K562 (cell line): ENCODE measurements at regions not wholly inside any gene's neighbourhood (a gene's known extent, or its start where the extent isn't known, plus 50 kb on each side); places are given as distances from the start of the nearest gene placed in this dataset.

ENCODE experiments used
- ATAC-seq: fragments of 200-7000 bp; cut with Tn5 transposase; 3 replicates; pipeline ENCODE4 v1.9.1; 2020; ENCODE audit warnings: moderate library complexity
- BruUV-seq: library from RNA; stranded (reverse); fragments of 400-500 nt; replicated peaks from 2 replicates; lab custom pipeline; 2021; lab: Mats Ljungman, UMichigan
- CTCF ChIA-PET: fragments of 300-600 bp; formaldehyde crosslinking; extraction: SDS; loops from one replicate; lab custom pipeline; 2021; ENCODE audit warnings: low intra/inter-chr PET ratio; lab: Yijun Ruan, JAX
- POLR2A ChIA-PET: fragments of 300-600, 350-650 bp; sonication (Branson Sonifier 250); formaldehyde crosslinking; extraction: SDS; loops from one replicate; lab custom pipeline; 2021; ENCODE audit warnings: antibody characterized with exemption, inconsistent platforms; lab: Yijun Ruan, JAX
- DNase-seq, 4 experiments: peaks; one replicate each; pipeline versions ENCODE4 v3.0.0 to v3.0.0-alpha.2; 2011 to 2018; ENCODE audit warnings: low spot score in 3 of 4, mixed read lengths in 3 of 4; ENCODE audit errors: extremely low read depth in 1 of 4
- FAIRE-seq: peaks from 2 replicates; lab custom pipeline; 2011; peaks lifted over from hg19 to GRCh38; lab: Jason Lieb, UNC
- H2AFZ ChIP-seq: 2 replicates; pipeline ENCODE4 v1.6.0; 2011; ENCODE audit warnings: low read depth, low read length, control low read depth, inconsistent platforms
- H3K27ac ChIP-seq: fragments of 200-600 bp; 3 replicates; pipeline ENCODE4 v1.8.0; 2011; ENCODE audit warnings: low read depth, mild to moderate bottlenecking, control low read depth, inconsistent platforms, low read length, moderate library complexity, mixed read lengths; ENCODE audit errors: extremely low read depth
- H3K27me3 ChIP-seq, 2 experiments: fragments of 300-600 bp in 1 of 2; 2 replicates in 1 of 2; 3 replicates in 1 of 2; pipeline versions ENCODE4 v1.6.0 to v1.8.0; 2011; ENCODE audit warnings: inconsistent platforms in 2 of 2, low read length in 2 of 2, mild to moderate bottlenecking in 1 of 2, mixed read lengths in 1 of 2, moderate library complexity in 1 of 2; ENCODE audit not compliant: control insufficient read depth in 2 of 2, insufficient read depth in 2 of 2
- H3K36me3 ChIP-seq: fragments of 300-600 bp; 3 replicates; pipeline ENCODE4 v1.8.0; 2011; ENCODE audit warnings: mild to moderate bottlenecking, low read length, inconsistent platforms; ENCODE audit not compliant: control insufficient read depth, insufficient read depth
- H3K4me1 ChIP-seq, 2 experiments: fragments of 200-600 bp in 1 of 2; replicated peaks in 1 of 2; 2 replicates in 1 of 2; 3 replicates in 1 of 2; pipeline versions ENCODE4 v1.5.1 to v1.8.0; 2011; ENCODE audit warnings: inconsistent platforms in 2 of 2, low read length in 2 of 2, mild to moderate bottlenecking in 1 of 2, mixed read lengths in 1 of 2, moderate library complexity in 1 of 2; ENCODE audit not compliant: control insufficient read depth in 2 of 2, insufficient read depth in 2 of 2
- H3K4me2 ChIP-seq: 2 replicates; pipeline ENCODE4 v1.6.1; 2011; ENCODE audit warnings: low read length, control low read depth, inconsistent platforms, mixed read lengths; ENCODE audit not compliant: insufficient read depth
- H3K4me3 ChIP-seq: fragments of 200-600 bp; sonication (generic), shearing (Covaris generic); 2 replicates; pipeline ENCODE4 v1.5.1; 2016; ENCODE audit warnings: control low read depth, inconsistent platforms
- H3K79me2 ChIP-seq: fragments of 200-600 bp; 3 replicates; pipeline ENCODE4 v1.8.0; 2011; ENCODE audit warnings: low read length, inconsistent platforms; ENCODE audit not compliant: control insufficient read depth, insufficient read depth
- H3K9ac ChIP-seq, 2 experiments: 2 replicates each; pipeline versions ENCODE4 v1.6.0 to v1.6.1; 2011; ENCODE audit warnings: low read depth in 2 of 2, low read length in 2 of 2, control low read depth in 1 of 2, inconsistent platforms in 1 of 2, mild to moderate bottlenecking in 1 of 2, mixed read lengths in 1 of 2; ENCODE audit not compliant: insufficient read depth in 1 of 2
- H3K9me1 ChIP-seq: one replicate; pipeline ENCODE4 v1.6.0; 2011; ENCODE audit warnings: inconsistent platforms, mild to moderate bottlenecking, low read length, moderate library complexity; ENCODE audit not compliant: control insufficient read depth, insufficient read depth
- H3K9me3 ChIP-seq: replicated peaks from 2 replicates; pipeline ENCODE4 v1.5.1; 2011; ENCODE audit warnings: low read depth, low read length, inconsistent platforms; ENCODE audit not compliant: control insufficient read depth, insufficient read depth
- H4K20me1 ChIP-seq: replicated peaks from 2 replicates; pipeline ENCODE4 v1.6.1; 2011; ENCODE audit warnings: low read length, inconsistent platforms, mixed read lengths; ENCODE audit not compliant: control insufficient read depth, insufficient read depth
- EHMT2 ChIP-seq: fragments of 450-650 bp; IDR thresholded peaks from 2 replicates; pipeline ENCODE4 v1.6.1; 2018; ENCODE audit warnings: antibody characterized with exemption
- HDAC3 ChIP-seq: fragments of 450-650 bp; IDR thresholded peaks from 2 replicates; pipeline ENCODE4 v1.6.1; 2018; ENCODE audit warnings: borderline replicate concordance, mild to moderate bottlenecking, moderate library complexity; ENCODE audit not compliant: partially characterized antibody
- NFATC3 ChIP-seq: fragments of 450-650 bp; IDR thresholded peaks from 2 replicates; pipeline ENCODE4 v1.6.1; 2017; ENCODE audit warnings: mild to moderate bottlenecking
- PCBP2 ChIP-seq: fragments of 200-400 bp; formaldehyde crosslinking; IDR thresholded peaks from 2 replicates; pipeline ENCODE4 v1.6.1; 2018; ENCODE audit warnings: low read length, low read depth, mild to moderate bottlenecking, moderate library complexity; ENCODE audit not compliant: poor library complexity, severe bottlenecking
- WGBS: fragments of 100-300 bp; shearing (Covaris generic); methylation state at CpG from one replicate; pipeline ENCODE4 v1.1.6; 2016; ENCODE audit warnings: low coverage, mixed read lengths; ENCODE audit not compliant: insufficient coverage; ENCODE audit errors: missing lambda C conversion rate; 5-methylcytosine and 5-hydroxymethylcytosine counted together
- in situ Hi-C: fragments of 300-500 bp; cut with MboI; formaldehyde crosslinking; loops from 4 replicates; pipeline ENCODE4 v1.15.0; 2018; ENCODE audit warnings: inconsistent platforms, mixed read lengths
- intact Hi-C: fragments of 100-400 bp; cut with micrococcal nuclease; formaldehyde crosslinking; loops from 2 replicates; pipeline ENCODE4 v1.14.2; 2022
- TF ChIP-seq, protein P1 (sequence below): sonication (generic); formaldehyde crosslinking; IDR thresholded peaks from 2 replicates; pipeline ENCODE4 v1.8.0; 2022; ENCODE audit warnings: missing genetic modification reagents, mild to moderate bottlenecking, moderate library complexity, borderline replicate concordance
- TF ChIP-seq, protein P2 (sequence below): fragments of 450-650 bp; formaldehyde crosslinking; IDR thresholded peaks from 2 replicates; pipeline ENCODE4 v1.4.0; 2020; ENCODE audit warnings: mild to moderate bottlenecking, mixed read lengths

DNA sequence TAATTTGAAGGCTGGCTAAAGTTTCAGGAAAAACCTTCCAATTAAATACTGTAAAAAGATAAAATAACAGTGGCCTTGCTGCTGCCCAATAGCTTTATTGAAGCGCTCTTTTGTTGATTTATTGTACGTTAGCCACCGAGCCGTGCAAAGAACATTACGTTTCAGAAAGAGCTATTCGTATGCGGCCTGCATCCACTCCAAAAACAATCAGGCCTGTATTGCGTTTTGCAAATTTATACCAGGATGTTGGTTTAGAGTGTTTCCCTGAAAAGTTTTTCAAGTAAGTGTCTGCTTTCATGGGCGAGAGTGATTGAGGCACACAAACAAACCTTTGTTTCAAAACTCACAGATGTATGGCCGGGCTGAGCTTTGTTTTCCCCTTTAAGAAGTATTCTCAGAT, 257.2 kb upstream of the SALL3 start:
- BruUV-seq = no TSS peak
- H3K4me2 ChIP-seq = no peak overlapping the region
- in situ Hi-C loops = no loop called here
- H3K9ac ChIP-seq = no peak overlapping the region
- H3K9me3 ChIP-seq = no peaks in the 10 kb centered on the region
- WGBS = 0% methylated on average over 10 of the region's 10 CpGs
- ATAC-seq (no peak), DNase-seq (no peak), FAIRE-seq (no peak)
- ChIA-PET CTCF (no interaction called here), POLR2A (no interaction called here)
- TF ChIP-seq, protein P1, sequence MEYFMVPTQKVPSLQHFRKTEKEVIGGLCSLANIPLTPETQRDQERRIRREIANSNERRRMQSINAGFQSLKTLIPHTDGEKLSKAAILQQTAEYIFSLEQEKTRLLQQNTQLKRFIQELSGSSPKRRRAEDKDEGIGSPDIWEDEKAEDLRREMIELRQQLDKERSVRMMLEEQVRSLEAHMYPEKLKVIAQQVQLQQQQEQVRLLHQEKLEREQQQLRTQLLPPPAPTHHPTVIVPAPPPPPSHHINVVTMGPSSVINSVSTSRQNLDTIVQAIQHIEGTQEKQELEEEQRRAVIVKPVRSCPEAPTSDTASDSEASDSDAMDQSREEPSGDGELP (CRISPR knock-in tag) = no peak
- TF ChIP-seq, protein P2, sequence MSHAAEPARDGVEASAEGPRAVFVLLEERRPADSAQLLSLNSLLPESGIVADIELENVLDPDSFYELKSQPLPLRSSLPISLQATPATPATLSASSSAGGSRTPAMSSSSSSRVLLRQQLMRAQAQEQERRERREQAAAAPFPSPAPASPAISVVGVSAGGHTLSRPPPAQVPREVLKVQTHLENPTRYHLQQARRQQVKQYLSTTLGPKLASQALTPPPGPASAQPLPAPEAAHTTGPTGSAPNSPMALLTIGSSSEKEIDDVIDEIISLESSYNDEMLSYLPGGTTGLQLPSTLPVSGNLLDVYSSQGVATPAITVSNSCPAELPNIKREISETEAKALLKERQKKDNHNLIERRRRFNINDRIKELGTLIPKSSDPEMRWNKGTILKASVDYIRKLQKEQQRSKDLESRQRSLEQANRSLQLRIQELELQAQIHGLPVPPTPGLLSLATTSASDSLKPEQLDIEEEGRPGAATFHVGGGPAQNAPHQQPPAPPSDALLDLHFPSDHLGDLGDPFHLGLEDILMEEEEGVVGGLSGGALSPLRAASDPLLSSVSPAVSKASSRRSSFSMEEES = no peak
- no peak for TF ChIP-seq NFATC3
- no peak for TF ChIP-seq EHMT2
- no peak for TF ChIP-seq HDAC3
- TF ChIP-seq PCBP2 = no peak
- H3K9me1 ChIP-seq = no peaks in the 10 kb centered on the region
- H3K27me3 ChIP-seq = peaks cover 5 to 55% of the 10 kb centered on the region in 2 experiments; a peak in 3 of 5 replicates
- intact Hi-C loops = no loop called here
- H3K36me3 ChIP-seq = no peaks in the 10 kb centered on the region
- H3K4me3 ChIP-seq = no peak overlapping the region
- no peak overlapping the region for H2AFZ ChIP-seq
- H3K4me1 ChIP-seq = no peaks in the 10 kb centered on the region
- no peaks in the 10 kb centered on the region for H3K79me2 ChIP-seq
- no peaks in the 10 kb centered on the region for H4K20me1 ChIP-seq
- no peak overlapping the region for H3K27ac ChIP-seq
